ENCODE measurements at regions not wholly inside any gene's neighbourhood (a gene's known extent, or its start where the extent isn't known, plus 50 kb on each side); places are given as distances from the start of the nearest gene placed in this dataset.

- TF ChIP-seq CTCF (conservative IDR thresholded peaks at IDR 0.05 in 1 of 2, IDR thresholded peaks at IDR 0.05 in 1 of 2; ENCODE audit: low read depth in 1 of 2, low read length in 2 of 2): no peak
- no peak for TF ChIP-seq EZH2 (IDR thresholded peaks at IDR 0.05; ENCODE audit: low read length, missing control alignments)
Measured at GRCh38 chr4:116233971-116234370, 851.4 kb downstream of the TRAM1L1 start.
